ENCODE measurements at regions not wholly inside any gene's neighbourhood (a gene's known extent, or its start where the extent isn't known, plus 50 kb on each side); places are given as distances from the start of the nearest gene placed in this dataset.

GRCh38 chr21:32073593-32073992 lies 200.8 kb downstream of the HUNK start:
- TF ChIP-seq POLR2AphosphoS5 (IDR thresholded peaks at IDR 0.05; ENCODE audit: low read length): no peak
- TF ChIP-seq KAT2A (conservative IDR thresholded peaks at IDR 0.05; ENCODE audit: control insufficient read depth, low read depth, low read length): no peak
- no peak for TF ChIP-seq BHLHE40 (IDR thresholded peaks at IDR 0.05; ENCODE audit: borderline replicate concordance in 1 of 2, low read depth in 2 of 2, low read length in 1 of 2)
- TF ChIP-seq REST (IDR thresholded peaks at IDR 0.05; ENCODE audit: low read depth, low read length): no peak
- no peak for TF ChIP-seq YY1 (IDR thresholded peaks at IDR 0.05; ENCODE audit: low read depth, low read length)
- no peak for TF ChIP-seq CTCF (IDR thresholded peaks at IDR 0.05 in 2 of 3, conservative IDR thresholded peaks at IDR 0.05 in 1 of 3; ENCODE audit: control insufficient read depth in 2 of 3, extremely low read depth in 1 of 3, insufficient read depth in 1 of 3, low read depth in 3 of 3, low read length in 3 of 3)
- TF ChIP-seq EP300 (IDR thresholded peaks at IDR 0.05; ENCODE audit: borderline replicate concordance in 1 of 2, control insufficient read depth in 1 of 2, low read depth in 2 of 2, low read length in 2 of 2): no peak
